ENCODE measurements at regions not wholly inside any gene's neighbourhood (a gene's known extent, or its start where the extent isn't known, plus 50 kb on each side); places are given as distances from the start of the nearest gene placed in this dataset.

DNA sequence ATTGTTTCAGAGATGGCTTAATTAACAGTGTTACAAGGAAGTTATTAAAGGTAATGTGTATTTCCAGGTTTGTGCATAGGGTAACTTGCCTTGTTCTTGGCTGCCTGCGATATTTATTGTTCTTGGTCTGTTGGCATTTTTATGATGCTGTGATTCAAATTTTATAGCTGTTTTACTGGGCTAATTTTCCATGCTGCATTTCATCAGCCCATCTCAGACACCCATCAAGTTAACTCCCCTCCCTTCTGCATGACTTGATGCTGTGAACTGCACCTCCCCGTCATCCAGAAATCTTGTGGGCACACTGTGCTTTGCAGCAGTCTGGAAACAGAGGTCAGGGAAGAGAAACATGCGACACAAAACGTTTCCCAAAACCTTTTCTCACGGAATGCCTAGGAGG is 1049.2 kb downstream of the AACS start:
- Histone ChIP-seq H3K4me3 (replicated peaks; ENCODE audit: insufficient read depth, low read length) (no peak overlapping the region), H3K27ac (replicated peaks) (no peak overlapping the region), H3K27me3 (ENCODE audit: insufficient read depth, poor library complexity, severe bottlenecking) (no peaks in the 10 kb centered on the region)
- DNase-seq (ENCODE audit: low read depth in 1 of 2, low spot score in 1 of 2), result no peak
- TF ChIP-seq, protein P1, sequence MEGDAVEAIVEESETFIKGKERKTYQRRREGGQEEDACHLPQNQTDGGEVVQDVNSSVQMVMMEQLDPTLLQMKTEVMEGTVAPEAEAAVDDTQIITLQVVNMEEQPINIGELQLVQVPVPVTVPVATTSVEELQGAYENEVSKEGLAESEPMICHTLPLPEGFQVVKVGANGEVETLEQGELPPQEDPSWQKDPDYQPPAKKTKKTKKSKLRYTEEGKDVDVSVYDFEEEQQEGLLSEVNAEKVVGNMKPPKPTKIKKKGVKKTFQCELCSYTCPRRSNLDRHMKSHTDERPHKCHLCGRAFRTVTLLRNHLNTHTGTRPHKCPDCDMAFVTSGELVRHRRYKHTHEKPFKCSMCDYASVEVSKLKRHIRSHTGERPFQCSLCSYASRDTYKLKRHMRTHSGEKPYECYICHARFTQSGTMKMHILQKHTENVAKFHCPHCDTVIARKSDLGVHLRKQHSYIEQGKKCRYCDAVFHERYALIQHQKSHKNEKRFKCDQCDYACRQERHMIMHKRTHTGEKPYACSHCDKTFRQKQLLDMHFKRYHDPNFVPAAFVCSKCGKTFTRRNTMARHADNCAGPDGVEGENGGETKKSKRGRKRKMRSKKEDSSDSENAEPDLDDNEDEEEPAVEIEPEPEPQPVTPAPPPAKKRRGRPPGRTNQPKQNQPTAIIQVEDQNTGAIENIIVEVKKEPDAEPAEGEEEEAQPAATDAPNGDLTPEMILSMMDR (IDR thresholded peaks at IDR 0.05; ENCODE audit: insufficient read depth, low read length), result no peak
- TF ChIP-seq GABPA (IDR thresholded peaks at IDR 0.05; ENCODE audit: low read depth) (no peak), POLR2AphosphoS5 (IDR thresholded peaks at IDR 0.05; ENCODE audit: low read depth) (no peak), SPI1 (IDR thresholded peaks at IDR 0.05; ENCODE audit: borderline replicate concordance, low read depth) (no peak)
- TF ChIP-seq, protein P2, sequence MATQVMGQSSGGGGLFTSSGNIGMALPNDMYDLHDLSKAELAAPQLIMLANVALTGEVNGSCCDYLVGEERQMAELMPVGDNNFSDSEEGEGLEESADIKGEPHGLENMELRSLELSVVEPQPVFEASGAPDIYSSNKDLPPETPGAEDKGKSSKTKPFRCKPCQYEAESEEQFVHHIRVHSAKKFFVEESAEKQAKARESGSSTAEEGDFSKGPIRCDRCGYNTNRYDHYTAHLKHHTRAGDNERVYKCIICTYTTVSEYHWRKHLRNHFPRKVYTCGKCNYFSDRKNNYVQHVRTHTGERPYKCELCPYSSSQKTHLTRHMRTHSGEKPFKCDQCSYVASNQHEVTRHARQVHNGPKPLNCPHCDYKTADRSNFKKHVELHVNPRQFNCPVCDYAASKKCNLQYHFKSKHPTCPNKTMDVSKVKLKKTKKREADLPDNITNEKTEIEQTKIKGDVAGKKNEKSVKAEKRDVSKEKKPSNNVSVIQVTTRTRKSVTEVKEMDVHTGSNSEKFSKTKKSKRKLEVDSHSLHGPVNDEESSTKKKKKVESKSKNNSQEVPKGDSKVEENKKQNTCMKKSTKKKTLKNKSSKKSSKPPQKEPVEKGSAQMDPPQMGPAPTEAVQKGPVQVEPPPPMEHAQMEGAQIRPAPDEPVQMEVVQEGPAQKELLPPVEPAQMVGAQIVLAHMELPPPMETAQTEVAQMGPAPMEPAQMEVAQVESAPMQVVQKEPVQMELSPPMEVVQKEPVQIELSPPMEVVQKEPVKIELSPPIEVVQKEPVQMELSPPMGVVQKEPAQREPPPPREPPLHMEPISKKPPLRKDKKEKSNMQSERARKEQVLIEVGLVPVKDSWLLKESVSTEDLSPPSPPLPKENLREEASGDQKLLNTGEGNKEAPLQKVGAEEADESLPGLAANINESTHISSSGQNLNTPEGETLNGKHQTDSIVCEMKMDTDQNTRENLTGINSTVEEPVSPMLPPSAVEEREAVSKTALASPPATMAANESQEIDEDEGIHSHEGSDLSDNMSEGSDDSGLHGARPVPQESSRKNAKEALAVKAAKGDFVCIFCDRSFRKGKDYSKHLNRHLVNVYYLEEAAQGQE (IDR thresholded peaks at IDR 0.05; ENCODE audit: insufficient replicate concordance, low read depth), result no peak

DNA sequence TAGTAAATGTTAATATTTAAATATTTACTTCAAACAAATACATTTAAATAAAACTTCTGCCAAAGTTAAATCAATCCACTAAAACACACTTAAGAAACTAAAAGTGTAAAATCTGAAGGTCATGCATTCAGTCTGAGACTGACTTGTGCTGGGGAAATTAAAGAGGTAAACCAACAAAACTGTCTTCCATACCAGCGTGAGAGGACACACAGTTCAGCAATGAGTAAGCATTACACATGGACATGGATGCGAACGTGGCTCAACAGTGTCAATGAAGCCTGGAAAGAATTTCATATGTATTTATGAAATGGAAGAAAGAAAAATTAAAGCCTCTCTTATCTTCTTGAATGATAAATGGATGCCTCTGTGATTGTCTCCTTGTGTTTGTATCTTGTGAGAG is 1052.3 kb downstream of the AACS start:
- DNase-seq (ENCODE audit: low read depth in 1 of 2, low spot score in 1 of 2), result no peak
- H3K27ac ChIP-seq (replicated peaks), result no peak overlapping the region
- TF ChIP-seq GABPA (IDR thresholded peaks at IDR 0.05; ENCODE audit: low read depth) (no peak), POLR2AphosphoS5 (IDR thresholded peaks at IDR 0.05; ENCODE audit: low read depth) (no peak), SPI1 (IDR thresholded peaks at IDR 0.05; ENCODE audit: borderline replicate concordance, low read depth) (no peak)
- TF ChIP-seq, protein P2 (IDR thresholded peaks at IDR 0.05; ENCODE audit: insufficient replicate concordance, low read depth), result no peak
- TF ChIP-seq, protein P1 (IDR thresholded peaks at IDR 0.05; ENCODE audit: insufficient read depth, low read length), result no peak
- H3K27me3 ChIP-seq (ENCODE audit: insufficient read depth, poor library complexity, severe bottlenecking), result no peaks in the 10 kb centered on the region
- no peak overlapping the region for H3K4me3 ChIP-seq (replicated peaks; ENCODE audit: insufficient read depth, low read length)

DNA sequence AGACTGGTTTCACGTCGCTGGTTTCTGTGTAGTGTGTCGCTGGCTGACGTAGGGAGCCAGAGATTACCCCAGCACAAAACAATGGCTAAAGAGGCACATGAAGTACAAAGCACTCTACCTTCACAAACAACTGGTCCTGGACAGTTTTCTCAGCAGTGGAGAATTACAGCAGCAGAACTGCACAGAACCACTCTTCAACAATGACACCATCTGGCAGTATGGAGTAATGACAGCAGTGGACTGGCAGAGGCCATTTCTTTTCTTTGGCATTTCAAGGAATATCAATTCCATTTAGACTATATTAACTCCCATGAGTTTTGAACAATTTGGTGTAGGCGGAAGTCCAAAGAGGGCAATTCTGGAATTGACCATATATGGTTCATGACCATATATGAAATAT is 1074.1 kb downstream of the AACS start:
- H3K27ac ChIP-seq (replicated peaks), result no peak overlapping the region
- TF ChIP-seq POLR2AphosphoS5 (IDR thresholded peaks at IDR 0.05; ENCODE audit: low read depth) (no peak), SPI1 (IDR thresholded peaks at IDR 0.05; ENCODE audit: borderline replicate concordance, low read depth) (no peak), GABPA (IDR thresholded peaks at IDR 0.05; ENCODE audit: low read depth) (no peak)
- TF ChIP-seq, protein P1 (IDR thresholded peaks at IDR 0.05; ENCODE audit: insufficient read depth, low read length), result peak; percentile 9
- TF ChIP-seq, protein P2 (IDR thresholded peaks at IDR 0.05; ENCODE audit: insufficient replicate concordance, low read depth), result no peak
- no peaks in the 10 kb centered on the region for H3K27me3 ChIP-seq (ENCODE audit: insufficient read depth, poor library complexity, severe bottlenecking)
- H3K4me3 ChIP-seq (replicated peaks; ENCODE audit: insufficient read depth, low read length), result no peak overlapping the region
- no peak for DNase-seq (ENCODE audit: low read depth in 1 of 2, low spot score in 1 of 2)

Measured in HL-60 (cell line).